ENCODE measurements at regions not wholly inside any gene's neighbourhood (a gene's known extent, or its start where the extent isn't known, plus 50 kb on each side); places are given as distances from the start of the nearest gene placed in this dataset.

DNA sequence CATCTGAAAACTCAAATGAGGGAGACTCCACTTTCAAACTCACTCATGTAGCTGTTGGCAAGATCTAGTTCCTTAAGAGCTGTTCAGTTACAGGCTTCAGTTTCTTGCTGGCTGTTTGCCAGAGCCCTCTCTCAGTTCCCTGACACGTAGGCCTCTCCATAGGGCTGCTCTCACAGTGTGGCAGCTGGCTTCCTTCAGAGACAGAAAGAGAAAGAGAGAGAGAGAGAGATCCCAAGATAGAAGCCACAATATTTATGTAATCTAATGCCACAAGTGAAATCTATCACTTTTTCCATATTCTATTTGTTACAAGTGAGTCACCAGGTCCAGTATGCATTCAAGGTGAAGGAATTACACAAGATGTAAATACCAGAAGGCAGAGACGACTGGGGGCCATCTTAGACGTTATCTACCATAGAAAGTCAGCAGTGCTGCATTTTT is 168.8 kb downstream of the RCN1 start:
- TF ChIP-seq, protein P1, sequence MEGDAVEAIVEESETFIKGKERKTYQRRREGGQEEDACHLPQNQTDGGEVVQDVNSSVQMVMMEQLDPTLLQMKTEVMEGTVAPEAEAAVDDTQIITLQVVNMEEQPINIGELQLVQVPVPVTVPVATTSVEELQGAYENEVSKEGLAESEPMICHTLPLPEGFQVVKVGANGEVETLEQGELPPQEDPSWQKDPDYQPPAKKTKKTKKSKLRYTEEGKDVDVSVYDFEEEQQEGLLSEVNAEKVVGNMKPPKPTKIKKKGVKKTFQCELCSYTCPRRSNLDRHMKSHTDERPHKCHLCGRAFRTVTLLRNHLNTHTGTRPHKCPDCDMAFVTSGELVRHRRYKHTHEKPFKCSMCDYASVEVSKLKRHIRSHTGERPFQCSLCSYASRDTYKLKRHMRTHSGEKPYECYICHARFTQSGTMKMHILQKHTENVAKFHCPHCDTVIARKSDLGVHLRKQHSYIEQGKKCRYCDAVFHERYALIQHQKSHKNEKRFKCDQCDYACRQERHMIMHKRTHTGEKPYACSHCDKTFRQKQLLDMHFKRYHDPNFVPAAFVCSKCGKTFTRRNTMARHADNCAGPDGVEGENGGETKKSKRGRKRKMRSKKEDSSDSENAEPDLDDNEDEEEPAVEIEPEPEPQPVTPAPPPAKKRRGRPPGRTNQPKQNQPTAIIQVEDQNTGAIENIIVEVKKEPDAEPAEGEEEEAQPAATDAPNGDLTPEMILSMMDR (IDR thresholded peaks at IDR 0.05), result no peak
- TF ChIP-seq ZFX (IDR thresholded peaks at IDR 0.05; ENCODE audit: borderline replicate concordance), result no peak

All from 22Rv1 (cell line).